Keratinocyte (primary cell): ENCODE measurements at regions not wholly inside any gene's neighbourhood (a gene's known extent, or its start where the extent isn't known, plus 50 kb on each side); places are given as distances from the start of the nearest gene placed in this dataset.

Experiments
- DNase-seq: peaks from one replicate; pipeline ENCODE4 v3.0.0-alpha.2; 2011; ENCODE audit warnings: low read depth, missing footprints, low spot score
- FAIRE-seq: peaks from 2 replicates; lab custom pipeline; 2011; peaks lifted over from hg19 to GRCh38; lab: Jason Lieb, UNC
- H2AFZ ChIP-seq: 2 replicates; pipeline ENCODE4 v1.6.0; 2012; ENCODE audit warnings: low read length, control low read depth, inconsistent platforms; ENCODE audit not compliant: control insufficient read depth
- H3K27ac ChIP-seq: 2 replicates; pipeline ENCODE4 v1.5.1; 2011; ENCODE audit warnings: low read length; ENCODE audit not compliant: control insufficient read depth, insufficient read depth
- H3K27me3 ChIP-seq: 3 replicates; pipeline ENCODE4 v1.6.0; 2011; ENCODE audit warnings: low read length; ENCODE audit not compliant: control insufficient read depth, insufficient read depth; ENCODE audit errors: extremely low read depth
- H3K36me3 ChIP-seq, 2 experiments: 2 replicates in 1 of 2; 3 replicates in 1 of 2; pipeline ENCODE4 v1.5.1; 2011; ENCODE audit warnings: low read length in 2 of 2, mild to moderate bottlenecking in 1 of 2; ENCODE audit not compliant: control insufficient read depth in 2 of 2, insufficient read depth in 2 of 2; ENCODE audit errors: extremely low read depth in 1 of 2
- H3K4me1 ChIP-seq: 3 replicates; pipeline ENCODE4 v1.5.1; 2011; ENCODE audit warnings: low read length; ENCODE audit not compliant: control insufficient read depth, insufficient read depth; ENCODE audit errors: extremely low read depth
- H3K4me2 ChIP-seq: 3 replicates; pipeline ENCODE4 v1.6.0; 2011; ENCODE audit warnings: low read depth, low read length; ENCODE audit not compliant: control insufficient read depth, insufficient read depth; ENCODE audit errors: extremely low read depth
- H3K4me3 ChIP-seq, 3 experiments: fragments of 200-600 bp in 1 of 3; sonication (generic) in 1 of 3; 2 replicates in 2 of 3; 3 replicates in 1 of 3; pipeline ENCODE4 v1.5.1; 2011 to 2016; ENCODE audit warnings: low read length in 3 of 3, mild to moderate bottlenecking in 3 of 3, control low read depth in 2 of 3, inconsistent platforms in 1 of 3, low read depth in 1 of 3, mixed read lengths in 1 of 3, mixed run types in 1 of 3, moderate library complexity in 1 of 3; ENCODE audit not compliant: control insufficient read depth in 2 of 3, insufficient read depth in 2 of 3; ENCODE audit errors: extremely low read depth in 1 of 3
- H3K79me2 ChIP-seq: 2 replicates; pipeline ENCODE4 v1.6.0; 2012; ENCODE audit warnings: low read length; ENCODE audit not compliant: control insufficient read depth, insufficient read depth
- H3K9ac ChIP-seq: 3 replicates; pipeline ENCODE4 v1.6.0; 2011; ENCODE audit warnings: low read length; ENCODE audit not compliant: control insufficient read depth, insufficient read depth; ENCODE audit errors: extremely low read depth
- H3K9me1 ChIP-seq: 3 replicates; pipeline ENCODE4 v1.6.0; 2011; ENCODE audit warnings: low read length; ENCODE audit not compliant: control insufficient read depth, insufficient read depth; ENCODE audit errors: extremely low read depth
- H3K9me3 ChIP-seq: 2 replicates; pipeline ENCODE4 v1.5.1; 2012; ENCODE audit warnings: low read depth, low read length; ENCODE audit not compliant: control insufficient read depth
- H4K20me1 ChIP-seq: 3 replicates; pipeline ENCODE4 v1.6.0; 2011; ENCODE audit warnings: low read length; ENCODE audit not compliant: control insufficient read depth, insufficient read depth; ENCODE audit errors: extremely low read depth
- EZH2 ChIP-seq: IDR thresholded peaks from one replicate; pipeline ENCODE4 v1.6.1; 2012; ENCODE audit warnings: inconsistent platforms, mild to moderate bottlenecking, low read length, moderate library complexity
- dilution Hi-C: fragments of 300-500 bp; cut with MboI; formaldehyde crosslinking; loops from one replicate; pipeline ENCODE4 v1.7.0; 2020; ENCODE audit warnings: low sequenced_read_pairs; ENCODE audit not compliant: extremely low pct_ligation_motif_present
- TF ChIP-seq, protein P1 (sequence below), 3 experiments: IDR thresholded peaks in 1 of 3; conservative IDR thresholded peaks in 1 of 3; optimal IDR thresholded peaks in 1 of 3; 2 replicates in 2 of 3; 3 replicates in 1 of 3; pipeline versions ENCODE3 to v1.5.1; 2011; ENCODE audit warnings: low read length in 3 of 3, mild to moderate bottlenecking in 3 of 3, moderate library complexity in 2 of 3, control low read depth in 1 of 3, inconsistent platforms in 1 of 3; ENCODE audit not compliant: insufficient read depth in 2 of 3; ENCODE audit errors: extremely low read depth in 1 of 3

DNA sequence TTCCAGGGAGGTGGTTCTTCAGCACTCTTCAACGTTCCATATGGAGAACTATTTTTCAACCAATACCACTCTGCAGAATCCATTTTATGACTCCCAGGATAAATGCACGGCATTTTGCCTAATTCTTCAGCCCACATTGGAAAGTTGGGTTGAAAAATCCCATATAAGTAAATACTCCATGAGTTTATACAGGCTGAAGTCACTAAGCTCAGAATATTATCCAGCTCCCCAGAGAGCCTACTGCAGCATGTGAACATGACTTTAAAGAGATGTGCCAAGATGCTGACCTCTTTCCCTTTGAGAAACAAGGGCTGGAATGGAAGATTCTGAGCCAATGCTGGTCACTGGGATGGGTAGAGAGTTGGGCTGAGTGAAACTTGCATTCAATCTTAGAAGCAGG is 111.9 kb upstream of the SLIT3 start:
- dilution Hi-C loops: no loop called here
- H3K27ac ChIP-seq: no peak overlapping the region
- no peak overlapping the region for H2AFZ ChIP-seq
- DNase-seq: no peak
- FAIRE-seq: no peak
- H3K4me1 ChIP-seq: no peaks in the 10 kb centered on the region
- no peak overlapping the region for H3K4me3 ChIP-seq
- no peaks in the 10 kb centered on the region for H3K9me3 ChIP-seq
- H3K9me1 ChIP-seq: no peaks in the 10 kb centered on the region
- H4K20me1 ChIP-seq: no peaks in the 10 kb centered on the region
- H3K9ac ChIP-seq: no peak overlapping the region
- no peaks in the 10 kb centered on the region for H3K79me2 ChIP-seq
- H3K36me3 ChIP-seq: no peaks in the 10 kb centered on the region
- H3K4me2 ChIP-seq: no peak overlapping the region
- H3K27me3 ChIP-seq: no peaks in the 10 kb centered on the region
- no peak for TF ChIP-seq EZH2
- TF ChIP-seq, protein P1, sequence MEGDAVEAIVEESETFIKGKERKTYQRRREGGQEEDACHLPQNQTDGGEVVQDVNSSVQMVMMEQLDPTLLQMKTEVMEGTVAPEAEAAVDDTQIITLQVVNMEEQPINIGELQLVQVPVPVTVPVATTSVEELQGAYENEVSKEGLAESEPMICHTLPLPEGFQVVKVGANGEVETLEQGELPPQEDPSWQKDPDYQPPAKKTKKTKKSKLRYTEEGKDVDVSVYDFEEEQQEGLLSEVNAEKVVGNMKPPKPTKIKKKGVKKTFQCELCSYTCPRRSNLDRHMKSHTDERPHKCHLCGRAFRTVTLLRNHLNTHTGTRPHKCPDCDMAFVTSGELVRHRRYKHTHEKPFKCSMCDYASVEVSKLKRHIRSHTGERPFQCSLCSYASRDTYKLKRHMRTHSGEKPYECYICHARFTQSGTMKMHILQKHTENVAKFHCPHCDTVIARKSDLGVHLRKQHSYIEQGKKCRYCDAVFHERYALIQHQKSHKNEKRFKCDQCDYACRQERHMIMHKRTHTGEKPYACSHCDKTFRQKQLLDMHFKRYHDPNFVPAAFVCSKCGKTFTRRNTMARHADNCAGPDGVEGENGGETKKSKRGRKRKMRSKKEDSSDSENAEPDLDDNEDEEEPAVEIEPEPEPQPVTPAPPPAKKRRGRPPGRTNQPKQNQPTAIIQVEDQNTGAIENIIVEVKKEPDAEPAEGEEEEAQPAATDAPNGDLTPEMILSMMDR (optimal IDR thresholded peaks at IDR 0.05 in 1 of 3, IDR thresholded peaks at IDR 0.05 in 1 of 3, conservative IDR thresholded peaks at IDR 0.05 in 1 of 3; ENCODE audit: extremely low read depth in 1 of 3, insufficient read depth in 2 of 3, low read length in 3 of 3): no peak

DNA sequence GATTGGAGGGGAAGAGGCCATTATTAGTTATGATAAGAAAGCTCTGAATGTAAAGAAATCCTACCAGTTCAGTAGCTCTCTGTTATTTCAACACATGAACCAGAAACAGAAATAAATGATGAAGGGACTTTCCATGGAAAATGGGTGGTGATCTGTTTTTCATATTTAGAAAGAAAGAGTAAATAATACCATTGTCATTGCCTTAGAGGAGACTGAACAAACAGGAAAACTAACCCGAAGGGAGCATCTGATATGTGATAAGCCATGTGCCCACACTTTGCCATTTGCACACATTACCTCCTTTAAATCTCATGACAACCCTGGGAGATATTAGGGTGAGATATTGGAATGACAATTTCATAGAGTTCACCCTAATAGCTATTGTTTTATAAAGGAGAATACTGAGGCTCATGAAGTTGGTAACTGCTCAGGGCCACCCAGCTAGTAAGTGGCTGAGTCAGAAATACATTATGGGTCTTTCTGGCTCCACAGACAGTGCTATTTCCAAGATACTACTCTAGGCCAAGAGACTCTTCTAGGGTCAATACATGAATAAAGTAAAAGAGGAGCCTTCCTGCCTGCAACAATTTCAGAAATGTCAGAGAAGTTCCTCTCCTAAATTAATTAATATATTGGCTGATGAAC is 111.0 kb upstream of the SLIT3 start:
- H4K20me1 ChIP-seq: no peaks in the 10 kb centered on the region
- H3K9me3 ChIP-seq: no peaks in the 10 kb centered on the region
- TF ChIP-seq, protein P1 (optimal IDR thresholded peaks at IDR 0.05 in 1 of 3, IDR thresholded peaks at IDR 0.05 in 1 of 3, conservative IDR thresholded peaks at IDR 0.05 in 1 of 3; ENCODE audit: extremely low read depth in 1 of 3, insufficient read depth in 2 of 3, low read length in 3 of 3): no peak
- TF ChIP-seq EZH2: no peak
- no peak overlapping the region for H2AFZ ChIP-seq
- no peaks in the 10 kb centered on the region for H3K27me3 ChIP-seq
- FAIRE-seq (no peak), DNase-seq (no peak)
- H3K4me3 ChIP-seq: no peak overlapping the region
- H3K4me1 ChIP-seq: no peaks in the 10 kb centered on the region
- H3K4me2 ChIP-seq: no peak overlapping the region
- no peaks in the 10 kb centered on the region for H3K79me2 ChIP-seq
- dilution Hi-C loops: no loop called here
- no peaks in the 10 kb centered on the region for H3K9me1 ChIP-seq
- no peak overlapping the region for H3K27ac ChIP-seq
- H3K9ac ChIP-seq: no peak overlapping the region
- H3K36me3 ChIP-seq: no peaks in the 10 kb centered on the region
